Ascending aorta (tissue), 2 donors: ENCODE measurements at regions not wholly inside any gene's neighbourhood (a gene's known extent, or its start where the extent isn't known, plus 50 kb on each side); places are given as distances from the start of the nearest gene placed in this dataset.

ENCODE experiments used
- DNase-seq, 2 donors: peaks; one replicate each; pipeline ENCODE4 v3.0.0-alpha.2; 2019; ENCODE audit warnings: low spot score in 2 of 2
- H3K27ac ChIP-seq, 2 donors: fragments of 200-600 bp; sonication (generic); one replicate each; pipeline ENCODE4 v1.5.1; 2016 to 2017; ENCODE audit warnings: mild to moderate bottlenecking in 1 of 2
- H3K27me3 ChIP-seq: fragments of 200-600 bp; sonication (generic); one replicate; pipeline ENCODE4 v1.5.1; 2017
- H3K36me3 ChIP-seq, 2 donors: fragments of 200-600 bp; sonication (generic); one replicate each; pipeline ENCODE4 v1.5.1; 2016
- H3K4me1 ChIP-seq, 2 donors: fragments of 200-600 bp; sonication (generic); one replicate each; pipeline ENCODE4 v1.5.1; 2016 to 2017; ENCODE audit warnings: mild to moderate bottlenecking in 1 of 2
- H3K4me3 ChIP-seq, 2 donors: fragments of 200-600 bp; sonication (generic); one replicate each; pipeline ENCODE4 v1.5.1; 2016 to 2017; ENCODE audit warnings: mild to moderate bottlenecking in 1 of 2
- H3K9me3 ChIP-seq, 2 donors: fragments of 200-600 bp; sonication (generic); one replicate each; pipeline ENCODE4 v1.5.1; 2016
- CTCF ChIP-seq, 3 experiments: fragments of 200-600 bp in 2 of 3; fragments of 450-650 bp in 1 of 3; sonication (generic) in 2 of 3; IDR thresholded peaks; one replicate each; pipeline ENCODE4 v1.5.1; 2016 to 2019; ENCODE audit warnings: antibody characterized with exemption in 3 of 3, mild to moderate bottlenecking in 1 of 3, moderate library complexity in 1 of 3
- intact Hi-C: fragments of 100-400 bp; cut with DNase I; formaldehyde crosslinking; loops from one replicate; pipeline ENCODE4 v1.15.1; 2023

DNA sequence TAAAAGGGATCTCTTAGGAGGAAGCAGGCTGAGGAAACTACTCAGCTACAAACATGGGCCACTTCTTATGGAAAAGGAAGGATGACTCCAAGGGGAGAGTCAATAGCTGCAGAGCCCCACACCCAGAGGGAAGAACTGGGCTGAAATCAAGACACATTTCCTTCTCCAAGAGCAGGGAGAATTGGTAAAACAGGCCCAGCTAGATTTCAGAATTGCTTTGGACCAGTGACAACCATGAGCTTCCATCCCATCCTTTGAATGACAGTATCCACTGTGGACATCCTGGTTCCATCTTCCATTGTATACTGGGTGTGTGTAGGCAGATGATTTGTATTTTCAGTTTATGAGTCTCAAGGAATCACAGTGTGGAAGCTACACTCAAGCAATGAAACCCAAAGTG lies 267.5 kb downstream of the IRF8 start:
- no peak overlapping the region for H3K4me3 ChIP-seq
- H3K27me3 ChIP-seq, result no peaks in the 10 kb centered on the region
- no peak overlapping the region for H3K27ac ChIP-seq
- no peaks in the 10 kb centered on the region for H3K4me1 ChIP-seq
- intact Hi-C loops, result no loop called here
- DNase-seq, result no peak
- no peak for TF ChIP-seq CTCF (IDR thresholded peaks at IDR 0.05)
- no peaks in the 10 kb centered on the region for H3K36me3 ChIP-seq
- H3K9me3 ChIP-seq, result peaks cover 0 to 6% of the 10 kb centered on the region in 2 donors

- Histone ChIP-seq H3K27me3 (no peaks in the 10 kb centered on the region), H3K27ac (no peak overlapping the region), H3K36me3 (no peaks in the 10 kb centered on the region), H3K4me1 (no peaks in the 10 kb centered on the region), H3K4me3 (no peak overlapping the region), H3K9me3 (peaks cover 0 to 6% of the 10 kb centered on the region in 2 donors)
- DNase-seq, result no peak
- intact Hi-C loops, result no loop called here
- TF ChIP-seq CTCF (IDR thresholded peaks at IDR 0.05), result no peak
Observed at GRCh38 chr16:86167061-86167460, 268.1 kb downstream of the IRF8 start.

DNA sequence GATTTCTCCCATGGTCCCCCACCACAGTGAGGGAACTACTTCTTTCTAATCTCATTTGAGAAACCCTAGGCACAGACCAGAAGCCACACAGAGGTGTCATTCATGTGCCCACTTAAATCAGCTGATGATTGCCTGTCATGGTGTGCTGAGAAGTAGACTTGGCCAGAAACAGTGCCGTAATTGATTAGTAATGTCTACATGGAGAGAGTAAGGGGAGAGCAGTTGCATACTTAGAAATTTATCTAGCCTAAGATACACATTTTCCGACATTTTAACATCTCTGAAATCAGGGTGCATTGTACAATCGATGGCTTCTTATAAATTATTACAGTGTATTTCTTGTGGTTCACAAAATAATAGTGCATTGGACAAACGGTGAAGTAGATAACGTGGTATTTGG lies 271.8 kb downstream of the IRF8 start:
- no peak for TF ChIP-seq CTCF (IDR thresholded peaks at IDR 0.05)
- intact Hi-C loops, result no loop called here
- H3K4me1 ChIP-seq, result no peaks in the 10 kb centered on the region
- no peaks in the 10 kb centered on the region for H3K27me3 ChIP-seq
- DNase-seq, result no peak
- no peak overlapping the region for H3K4me3 ChIP-seq
- no peak overlapping the region for H3K27ac ChIP-seq
- H3K9me3 ChIP-seq, result peaks cover 0 to 1% of the 10 kb centered on the region in 2 donors
- no peaks in the 10 kb centered on the region for H3K36me3 ChIP-seq

GRCh38 chr16:86171329-86171728 lies 272.4 kb downstream of the IRF8 start:
- no peak for DNase-seq
- Histone ChIP-seq H3K27ac (no peak overlapping the region), H3K4me3 (no peak overlapping the region), H3K27me3 (no peaks in the 10 kb centered on the region), H3K9me3 (no peaks in the 10 kb centered on the region), H3K4me1 (no peaks in the 10 kb centered on the region), H3K36me3 (no peaks in the 10 kb centered on the region)
- TF ChIP-seq CTCF (IDR thresholded peaks at IDR 0.05), result no peak
- intact Hi-C loops, result no loop called here

DNA sequence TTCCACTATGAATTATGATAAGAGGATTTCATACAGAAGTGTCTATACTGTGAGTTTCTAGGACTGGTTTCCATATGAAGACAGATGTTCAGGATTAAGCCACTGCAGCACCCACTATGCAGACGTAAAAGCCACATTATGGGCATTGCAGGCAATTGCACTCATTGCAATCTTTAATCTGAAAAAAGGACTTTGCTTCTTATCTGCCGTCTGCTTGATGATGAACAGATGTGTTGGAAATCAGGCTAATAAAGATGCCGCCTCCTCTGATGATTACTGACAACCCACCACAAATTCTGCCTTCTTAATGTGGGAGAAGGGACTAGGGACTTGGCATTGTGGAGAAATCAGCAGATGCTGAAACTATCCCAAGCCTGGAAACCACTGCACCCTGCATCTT lies 276.9 kb downstream of the IRF8 start:
- H3K36me3 ChIP-seq, result no peaks in the 10 kb centered on the region
- no peak overlapping the region for H3K27ac ChIP-seq
- no peak for DNase-seq
- H3K27me3 ChIP-seq, result no peaks in the 10 kb centered on the region
- no peaks in the 10 kb centered on the region for H3K9me3 ChIP-seq
- intact Hi-C loops, result no loop called here
- no peak overlapping the region for H3K4me3 ChIP-seq
- no peak for TF ChIP-seq CTCF (IDR thresholded peaks at IDR 0.05)
- H3K4me1 ChIP-seq, result no peaks in the 10 kb centered on the region

DNA sequence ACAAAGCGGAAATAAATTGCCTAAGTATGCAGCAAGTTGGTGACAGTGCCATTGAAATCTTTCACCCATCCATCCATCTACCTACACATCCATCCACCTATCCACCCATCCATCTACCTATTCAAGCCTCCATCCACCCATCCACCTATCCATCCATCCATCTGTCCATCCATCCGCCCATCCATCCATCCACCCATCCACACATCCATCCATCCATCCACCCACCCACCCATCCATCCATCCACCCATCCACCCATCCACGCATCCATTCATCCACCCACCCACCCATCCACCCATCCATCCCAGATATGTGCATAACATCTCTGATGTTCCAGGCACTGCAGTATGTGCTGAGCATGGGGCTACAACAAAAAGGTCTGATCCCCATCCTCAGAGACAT lies 277.5 kb downstream of the IRF8 start:
- Histone ChIP-seq H3K4me3 (no peak overlapping the region), H3K9me3 (no peaks in the 10 kb centered on the region), H3K36me3 (no peaks in the 10 kb centered on the region), H3K27ac (no peak overlapping the region), H3K27me3 (no peaks in the 10 kb centered on the region), H3K4me1 (no peaks in the 10 kb centered on the region)
- TF ChIP-seq CTCF (IDR thresholded peaks at IDR 0.05), result no peak
- intact Hi-C loops, result no loop called here
- no peak for DNase-seq
